AG09319 (cell line): ENCODE measurements at regions not wholly inside any gene's neighbourhood (a gene's known extent, or its start where the extent isn't known, plus 50 kb on each side); places are given as distances from the start of the nearest gene placed in this dataset.

Experiments
- DNase-seq: peaks from one replicate; pipeline ENCODE4 v3.0.0-alpha.2; 2010; ENCODE audit warnings: low read depth; ENCODE audit errors: extremely low read depth
- TF ChIP-seq, protein P1 (sequence below): IDR thresholded peaks from 2 replicates; pipeline ENCODE4 v1.5.1; 2011; ENCODE audit warnings: low read depth, mild to moderate bottlenecking, inconsistent platforms, low read length, moderate library complexity

DNA sequence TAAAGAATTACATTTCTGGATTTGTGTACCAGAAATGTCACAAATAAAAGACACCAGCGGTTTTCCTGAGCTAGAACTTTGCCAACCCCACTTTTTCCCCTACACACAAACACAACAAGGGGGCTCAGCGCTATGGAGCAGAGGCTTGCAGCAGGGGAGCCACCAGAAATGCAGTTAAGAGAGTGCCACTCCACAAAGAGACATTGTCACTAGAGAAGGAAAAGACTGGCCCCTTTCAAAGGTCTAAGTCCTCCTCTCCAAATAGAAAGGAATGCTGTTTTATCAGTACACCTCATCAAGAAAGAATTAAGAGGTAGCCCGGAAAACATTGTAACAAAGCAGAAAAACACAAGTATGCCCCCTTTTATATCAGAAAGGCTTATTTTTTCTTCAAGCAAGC is 419.5 kb downstream of the HNRNPD start:
- no peak for DNase-seq
- TF ChIP-seq, protein P1, sequence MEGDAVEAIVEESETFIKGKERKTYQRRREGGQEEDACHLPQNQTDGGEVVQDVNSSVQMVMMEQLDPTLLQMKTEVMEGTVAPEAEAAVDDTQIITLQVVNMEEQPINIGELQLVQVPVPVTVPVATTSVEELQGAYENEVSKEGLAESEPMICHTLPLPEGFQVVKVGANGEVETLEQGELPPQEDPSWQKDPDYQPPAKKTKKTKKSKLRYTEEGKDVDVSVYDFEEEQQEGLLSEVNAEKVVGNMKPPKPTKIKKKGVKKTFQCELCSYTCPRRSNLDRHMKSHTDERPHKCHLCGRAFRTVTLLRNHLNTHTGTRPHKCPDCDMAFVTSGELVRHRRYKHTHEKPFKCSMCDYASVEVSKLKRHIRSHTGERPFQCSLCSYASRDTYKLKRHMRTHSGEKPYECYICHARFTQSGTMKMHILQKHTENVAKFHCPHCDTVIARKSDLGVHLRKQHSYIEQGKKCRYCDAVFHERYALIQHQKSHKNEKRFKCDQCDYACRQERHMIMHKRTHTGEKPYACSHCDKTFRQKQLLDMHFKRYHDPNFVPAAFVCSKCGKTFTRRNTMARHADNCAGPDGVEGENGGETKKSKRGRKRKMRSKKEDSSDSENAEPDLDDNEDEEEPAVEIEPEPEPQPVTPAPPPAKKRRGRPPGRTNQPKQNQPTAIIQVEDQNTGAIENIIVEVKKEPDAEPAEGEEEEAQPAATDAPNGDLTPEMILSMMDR, result no peak

DNA sequence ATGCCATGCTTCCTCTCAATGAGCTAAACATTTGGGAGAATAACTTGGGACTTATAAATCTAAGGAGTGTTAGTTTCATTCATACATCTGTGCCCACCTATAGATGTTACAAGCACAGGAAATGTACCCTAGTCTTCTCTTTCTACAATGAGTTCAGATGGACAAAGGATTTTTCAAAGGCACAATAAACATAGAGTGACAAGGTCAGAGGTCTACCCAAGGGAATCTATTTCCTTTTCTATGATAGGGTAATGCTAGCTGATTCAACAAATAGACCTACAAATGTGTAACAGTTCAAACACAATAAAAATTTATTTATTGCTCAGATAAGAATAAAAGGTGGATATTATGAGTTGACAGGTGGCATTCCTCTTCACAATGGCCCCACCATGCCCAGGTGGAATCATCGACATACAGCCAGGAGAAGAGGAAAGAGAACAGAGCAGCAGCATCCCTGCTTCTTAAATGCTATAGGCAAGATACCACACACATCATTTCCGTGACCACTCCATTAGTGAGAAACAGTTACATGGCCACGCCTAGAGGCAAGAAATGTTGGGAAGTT is 421.8 kb downstream of the HNRNPD start:
- TF ChIP-seq, protein P1, result no peak
- DNase-seq, result no peak

- no peak for DNase-seq
- TF ChIP-seq, protein P1, result no peak
These were observed 426.8 kb downstream of the HNRNPD start for GRCh38 chr4:81946996-81947395.

GRCh38 chr4:81930506-81931238 is 443.1 kb downstream of the HNRNPD start:
- no peak for DNase-seq
- TF ChIP-seq, protein P1, result no peak

DNA sequence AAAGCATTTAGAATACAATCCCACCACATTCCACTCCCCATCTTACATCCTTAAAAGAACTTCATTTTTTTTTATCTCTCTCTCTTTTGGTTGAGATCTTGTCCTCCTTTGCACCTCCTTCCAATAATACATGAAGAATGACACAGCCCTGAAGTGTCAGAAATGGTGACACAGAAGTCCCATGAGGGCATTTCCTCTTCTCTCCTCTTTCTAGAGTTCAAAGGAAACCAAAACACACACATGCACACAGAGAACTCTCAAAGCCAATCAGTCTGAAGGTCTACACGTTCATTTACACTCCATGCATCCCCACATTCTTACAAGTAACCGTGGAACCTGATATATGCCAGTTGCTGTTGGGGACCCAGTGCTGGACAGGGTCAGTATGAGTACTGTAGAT is 450.7 kb downstream of the HNRNPD start:
- DNase-seq, result no peak
- TF ChIP-seq, protein P1, result no peak

GRCh38 chr4:81922313-81922712 is 450.6 kb upstream of the RASGEF1B start:
- TF ChIP-seq, protein P1, result no peak
- no peak for DNase-seq

DNA sequence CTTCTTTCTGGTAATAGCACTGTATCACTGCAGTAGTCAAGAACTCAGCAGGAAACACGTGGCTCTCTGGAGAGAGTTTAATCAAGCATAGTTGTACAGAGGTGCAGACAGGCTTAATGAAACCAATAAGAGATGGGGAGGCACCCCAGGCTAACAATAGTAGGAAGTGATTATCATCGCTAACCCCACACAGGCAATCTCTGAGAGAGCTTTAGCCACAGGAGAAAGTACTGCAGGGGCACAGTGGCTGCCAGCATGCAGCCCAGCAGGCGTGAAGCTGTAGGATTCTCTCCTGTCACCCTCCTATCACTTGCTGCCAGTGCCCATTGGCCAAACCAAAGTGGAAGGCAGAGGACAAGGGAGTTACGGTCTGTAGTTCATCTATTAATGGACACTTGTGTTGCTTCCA is 450.0 kb upstream of the RASGEF1B start:
- TF ChIP-seq, protein P1, result no peak

More for the DNA sequence above, 450.0 kb upstream of the RASGEF1B start:
- DNase-seq, result no peak
